ENCODE measurements at regions not wholly inside any gene's neighbourhood (a gene's known extent, or its start where the extent isn't known, plus 50 kb on each side); places are given as distances from the start of the nearest gene placed in this dataset.

GRCh38 chr12:4859478-4860210 lies 50.1 kb upstream of the KCNA1 start:
- DNase-seq = no peak

Measured in kidney glomerular epithelial cell (primary cell).